GM21619 (cell line): ENCODE measurements at regions not wholly inside any gene's neighbourhood (a gene's known extent, or its start where the extent isn't known, plus 50 kb on each side); places are given as distances from the start of the nearest gene placed in this dataset.
"Not testable (repeated sequence)": the region's sequence is repeated elsewhere in the genome, so short reads cannot be mapped to it uniquely, and the experiment has no call there.

Experiments used
- ATAC-seq: cut with Tn5 transposase; IDR thresholded peaks from one replicate; pipeline ENCODE4 v1.9.1; 2021; ENCODE audit not compliant: unreplicated experiment

DNA sequence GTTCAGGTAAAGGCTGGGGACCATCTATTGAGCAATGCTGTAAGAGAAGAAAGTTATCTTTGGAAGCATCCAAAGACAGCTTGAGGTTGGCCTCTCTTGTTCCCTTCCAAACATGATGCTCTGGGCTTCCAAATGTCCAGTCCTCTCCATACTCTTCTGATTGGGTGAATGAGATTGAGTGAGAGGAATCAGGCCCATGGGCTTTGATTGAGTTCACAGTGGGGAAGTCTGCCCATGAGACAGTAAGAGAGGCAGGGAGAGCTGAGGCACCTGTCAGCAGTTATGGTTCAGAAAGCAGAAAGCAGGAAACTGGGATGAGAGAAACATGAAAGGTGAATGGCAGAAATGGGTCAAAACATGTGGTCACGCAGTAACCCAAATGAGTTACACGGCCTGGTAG, 1006.9 kb downstream of the VRK1 start:
- no peak for ATAC-seq

DNA sequence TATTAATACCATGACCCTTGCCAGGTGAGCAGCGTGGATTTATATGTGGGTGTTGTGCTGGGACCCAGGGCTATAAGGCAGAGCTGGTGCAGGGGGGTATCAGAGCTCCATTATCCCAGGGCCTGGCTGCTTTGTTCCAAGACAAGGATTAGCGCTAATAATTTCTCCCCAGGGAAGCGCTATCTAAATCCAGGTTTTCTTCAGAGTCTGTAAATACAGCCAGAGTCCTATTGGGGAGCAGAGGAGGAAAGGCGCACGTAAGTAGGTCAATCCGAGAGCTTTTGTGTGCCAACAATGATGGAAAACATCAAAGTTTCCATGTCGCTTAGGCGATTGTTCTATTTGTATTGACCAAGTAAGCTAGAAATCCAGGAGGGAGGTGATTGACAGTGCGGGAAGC, 1009.7 kb downstream of the VRK1 start:
- no peak for ATAC-seq

DNA sequence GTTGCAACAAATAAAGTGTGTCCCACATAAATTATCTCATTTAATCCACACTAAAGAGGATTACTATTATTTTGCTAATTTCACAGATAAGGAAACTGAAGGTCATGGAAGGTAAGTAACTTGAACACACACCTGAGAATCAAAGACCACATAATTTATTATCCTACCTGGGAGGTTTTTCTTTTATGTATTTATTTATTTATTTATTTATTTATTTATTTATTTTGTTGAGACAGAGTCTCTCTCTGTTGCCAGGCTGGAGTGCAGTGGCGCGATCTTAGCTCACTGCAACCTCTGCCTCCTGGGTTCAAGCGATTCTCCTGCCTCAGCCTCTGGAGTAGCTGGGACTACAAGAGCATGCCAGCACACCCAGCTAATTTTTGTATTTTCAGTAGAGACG, 1011.4 kb downstream of the VRK1 start:
- not testable (repeated sequence) for ATAC-seq

DNA sequence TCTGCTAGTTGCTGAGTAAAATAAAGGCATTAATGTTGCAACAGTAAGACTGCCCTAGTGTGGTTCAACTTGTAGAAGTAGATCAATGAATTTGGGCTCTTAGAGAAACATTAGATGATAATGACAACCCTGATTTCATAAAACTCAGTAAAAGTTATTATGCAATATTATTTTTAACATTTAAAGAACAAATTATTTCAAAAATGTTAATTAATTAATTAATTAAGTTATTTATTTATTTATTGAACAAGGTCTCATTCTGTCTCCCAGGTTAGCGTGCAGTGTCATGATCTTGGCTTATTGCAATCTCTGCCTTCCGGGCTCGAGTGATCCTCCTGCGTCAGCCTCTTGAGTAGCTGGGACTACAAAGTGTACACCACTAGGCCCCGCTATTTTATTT, 1016.4 kb downstream of the VRK1 start:
- no peak for ATAC-seq

DNA sequence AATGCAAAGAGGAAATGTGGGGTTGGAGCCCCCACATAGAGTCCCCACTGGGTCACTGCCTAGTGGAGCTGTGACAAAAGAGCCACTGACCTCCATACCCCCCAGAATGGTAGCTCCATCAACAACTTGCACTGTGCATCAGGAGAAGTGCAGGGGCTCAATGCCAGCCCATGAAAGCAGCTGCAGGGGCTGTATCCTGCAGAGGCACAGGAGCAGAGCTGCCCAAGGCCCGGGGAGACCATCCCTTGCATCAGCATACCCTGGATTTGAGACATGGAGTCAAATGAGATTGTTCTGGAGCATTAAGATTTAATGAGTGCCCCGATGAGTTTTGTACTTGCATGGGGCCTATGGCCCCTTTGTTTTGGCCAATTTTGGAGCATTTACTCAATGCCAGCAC, 1023.6 kb downstream of the VRK1 start:
- no peak for ATAC-seq

DNA sequence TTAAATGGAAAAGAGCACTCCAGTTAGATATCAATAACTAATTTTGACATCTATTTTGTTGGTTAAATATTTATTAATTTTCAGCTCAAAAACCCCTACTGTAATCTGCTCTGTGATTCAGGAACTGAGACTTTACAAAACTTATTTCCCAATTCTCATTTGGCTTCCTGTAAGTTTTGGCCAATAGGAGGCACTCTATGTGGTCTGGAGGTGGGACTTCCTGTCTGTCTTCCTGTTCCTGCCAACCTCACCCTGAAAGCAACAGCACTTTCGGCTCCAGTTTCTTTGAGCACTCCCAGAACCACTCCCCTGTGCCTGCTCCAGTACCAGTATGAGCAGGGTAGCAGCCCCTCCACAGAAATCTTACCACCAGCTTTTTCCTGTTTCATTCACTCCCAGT, 1027.0 kb downstream of the VRK1 start:
- no peak for ATAC-seq

DNA sequence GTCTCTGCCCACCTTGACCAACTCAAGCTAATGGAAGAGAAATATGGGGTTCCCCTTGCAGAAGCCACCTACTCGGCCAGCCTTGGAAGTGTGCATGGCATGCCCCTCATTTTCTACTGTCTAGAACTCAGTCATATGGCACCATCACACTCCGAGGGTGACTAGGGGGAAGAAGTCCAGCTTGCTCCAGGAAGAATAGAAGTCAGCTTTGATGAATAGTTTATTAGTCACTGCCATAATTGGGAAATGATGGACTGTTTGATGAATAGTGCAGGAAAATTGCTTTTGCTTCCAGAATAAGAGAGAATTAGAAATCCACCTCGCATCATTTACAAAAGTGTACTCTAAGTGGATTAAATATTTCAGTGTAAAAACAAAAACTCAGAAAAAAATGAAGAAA, 1030.6 kb downstream of the VRK1 start:
- no peak for ATAC-seq

DNA sequence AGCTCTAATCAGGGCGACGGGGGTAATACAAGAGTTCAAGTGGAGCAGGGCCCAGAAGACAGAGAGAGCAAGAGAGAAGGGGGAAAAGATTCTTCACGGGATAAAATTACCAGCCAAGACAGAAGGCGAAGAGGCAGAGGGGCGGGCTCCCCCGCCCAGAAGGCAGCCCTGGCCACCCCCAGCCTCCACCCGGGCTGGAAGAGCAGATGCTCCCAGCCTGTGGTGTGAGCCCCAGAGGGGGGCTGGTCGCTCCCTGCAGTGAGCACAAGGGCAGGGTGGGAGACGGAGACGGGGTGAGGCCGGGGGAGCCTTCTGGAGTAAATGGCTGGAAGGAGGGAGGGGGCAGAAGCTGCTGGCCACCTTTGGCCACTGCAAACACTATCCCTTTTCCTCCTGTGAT, 1035.6 kb downstream of the VRK1 start:
- no peak for ATAC-seq

DNA sequence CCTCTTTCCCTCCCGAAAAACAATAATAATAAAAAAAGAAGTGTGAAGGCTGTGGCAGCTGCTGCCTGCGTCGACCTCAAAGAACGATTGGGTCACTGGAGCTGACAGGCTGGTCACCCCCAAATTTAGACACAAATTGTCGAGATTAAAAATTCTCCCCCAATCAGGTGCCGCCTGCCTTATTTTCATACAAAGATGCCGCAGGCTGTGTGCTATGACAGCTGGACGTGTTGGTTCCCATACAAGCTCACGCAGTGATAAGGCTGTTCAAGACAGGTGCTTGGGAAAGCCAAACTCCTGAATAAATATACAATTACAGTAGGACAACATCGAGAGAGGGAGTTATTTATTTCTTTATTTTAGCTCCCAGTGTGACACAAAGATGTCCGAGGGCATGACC, 1041.8 kb downstream of the VRK1 start:
- ATAC-seq: no peak

DNA sequence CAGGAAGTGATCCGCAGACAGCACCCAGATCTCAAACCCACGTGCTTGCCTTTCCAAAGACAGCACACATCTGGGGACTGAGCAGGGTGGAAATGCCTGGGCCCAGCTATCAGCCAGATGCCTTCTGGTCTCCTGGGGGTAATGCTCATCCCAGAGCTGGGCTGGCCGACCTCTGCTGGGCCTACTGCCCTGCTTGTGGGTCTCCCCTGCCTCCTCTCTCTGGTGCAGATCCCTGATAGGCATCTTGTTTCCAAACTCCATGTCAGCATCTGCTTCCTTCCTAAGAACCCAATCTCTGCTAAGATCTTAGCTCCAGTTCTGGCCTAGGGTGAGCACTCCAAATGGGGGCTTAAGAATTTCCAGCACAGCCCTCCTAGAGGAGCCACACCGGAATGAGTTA, 1043.0 kb downstream of the VRK1 start:
- ATAC-seq: no peak

DNA sequence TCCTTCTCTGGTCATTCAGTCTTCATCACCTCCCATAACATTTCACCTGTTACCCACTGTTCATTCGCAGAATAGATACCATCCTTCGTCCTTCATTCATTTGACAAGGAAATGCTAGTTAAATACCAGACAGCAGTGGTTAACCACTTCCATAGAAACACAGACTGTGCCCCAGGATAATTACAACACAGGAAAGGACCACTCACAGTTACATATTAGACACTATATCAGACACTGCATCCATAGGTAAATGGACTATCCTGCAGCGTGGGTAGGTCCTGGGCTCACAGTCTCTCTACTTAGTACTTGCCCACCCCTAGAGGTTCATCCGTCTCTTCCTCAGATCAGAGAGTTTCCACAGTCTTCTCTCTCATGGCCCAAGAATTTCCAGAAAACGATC, 1044.6 kb downstream of the VRK1 start:
- no peak for ATAC-seq

DNA sequence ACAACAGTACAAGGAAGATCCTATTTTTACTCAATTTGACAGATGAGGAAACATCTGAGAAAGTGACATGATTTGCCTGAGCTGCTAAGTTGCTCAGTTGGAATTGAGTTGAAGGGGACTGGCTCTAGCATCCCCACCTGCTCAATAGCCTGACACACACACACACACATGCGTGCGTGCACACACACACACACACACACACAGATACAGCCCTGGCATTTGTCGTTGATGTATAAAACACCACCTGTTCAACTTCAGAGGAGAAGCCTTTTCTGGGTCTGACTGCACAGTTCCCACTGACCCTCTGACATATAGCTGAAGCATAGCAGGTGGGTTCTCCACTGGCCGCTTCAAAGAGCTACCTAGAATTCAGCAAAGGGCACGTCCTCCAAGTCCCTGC, 1045.9 kb downstream of the VRK1 start:
- no peak for ATAC-seq

DNA sequence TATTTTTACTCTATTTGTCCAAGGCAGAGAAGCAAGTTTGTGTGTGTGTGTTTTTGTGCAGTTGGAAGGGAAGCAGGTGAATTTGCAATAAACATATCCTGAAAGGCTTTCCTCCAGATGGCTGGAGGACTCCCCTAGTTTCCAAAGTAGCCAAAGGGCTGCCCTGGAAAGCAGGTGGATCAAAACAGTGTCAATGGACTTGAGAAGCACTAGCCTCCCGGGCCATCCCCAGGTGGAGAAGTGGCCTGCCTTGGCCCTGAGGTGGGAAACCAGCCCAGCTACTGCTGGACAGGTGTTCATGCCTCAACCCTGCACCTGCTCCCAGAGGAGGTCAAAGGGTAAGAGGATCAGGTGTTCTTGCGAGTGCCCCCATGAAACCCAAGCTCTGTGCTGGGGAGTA, 1046.9 kb downstream of the VRK1 start:
- no peak for ATAC-seq

DNA sequence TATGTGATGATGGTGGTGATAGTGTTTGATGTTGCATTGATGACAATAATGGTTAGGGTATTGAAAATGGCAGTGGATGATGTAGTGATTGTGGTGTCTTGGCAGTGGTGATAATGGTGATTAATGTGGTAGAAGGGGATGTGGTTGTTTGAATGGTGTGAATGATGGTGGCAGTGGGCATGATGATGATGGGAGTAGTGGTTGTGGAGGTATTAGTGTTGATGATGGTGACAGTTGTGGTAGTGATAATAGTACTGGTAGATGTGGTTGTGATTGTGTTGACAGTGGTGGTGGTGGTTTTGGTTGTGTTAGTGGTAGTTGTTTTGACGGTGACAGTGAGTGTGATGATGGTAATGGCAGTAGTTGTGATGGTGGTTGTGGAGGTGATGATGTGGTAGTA, 1049.0 kb downstream of the VRK1 start:
- no peak for ATAC-seq

DNA sequence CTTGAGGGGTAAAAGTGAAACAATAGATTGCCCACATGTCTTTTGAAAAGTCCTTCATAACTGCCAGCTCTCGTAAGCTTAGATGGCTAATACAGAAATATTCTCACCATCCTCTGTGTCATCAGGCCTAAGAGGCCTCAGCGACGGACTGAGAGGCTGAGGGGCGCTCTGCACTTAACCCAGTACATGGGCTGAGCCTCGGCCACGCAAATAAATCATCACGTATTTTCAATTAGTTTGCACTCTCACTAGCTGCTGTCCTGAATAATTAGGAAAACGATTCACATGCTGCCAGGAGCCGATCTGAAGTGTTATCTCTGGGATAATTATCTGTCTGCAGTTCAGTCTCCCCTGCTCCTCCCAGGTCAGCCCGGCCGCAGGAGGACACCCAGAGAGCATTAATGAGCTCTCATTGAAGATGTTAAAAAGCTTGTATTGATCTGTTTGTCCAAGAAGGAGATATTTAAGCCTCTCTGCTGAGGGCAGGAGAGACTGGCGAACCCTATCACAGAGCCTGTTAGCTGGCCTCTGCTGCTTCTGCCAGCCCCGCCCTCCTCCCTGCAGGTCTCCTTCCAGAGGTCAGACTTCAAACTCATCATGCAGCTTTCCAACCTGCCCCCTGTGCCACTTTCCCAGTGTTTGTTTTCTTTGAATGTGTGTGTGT, 1051.3 kb downstream of the VRK1 start:
- ATAC-seq: no peak

DNA sequence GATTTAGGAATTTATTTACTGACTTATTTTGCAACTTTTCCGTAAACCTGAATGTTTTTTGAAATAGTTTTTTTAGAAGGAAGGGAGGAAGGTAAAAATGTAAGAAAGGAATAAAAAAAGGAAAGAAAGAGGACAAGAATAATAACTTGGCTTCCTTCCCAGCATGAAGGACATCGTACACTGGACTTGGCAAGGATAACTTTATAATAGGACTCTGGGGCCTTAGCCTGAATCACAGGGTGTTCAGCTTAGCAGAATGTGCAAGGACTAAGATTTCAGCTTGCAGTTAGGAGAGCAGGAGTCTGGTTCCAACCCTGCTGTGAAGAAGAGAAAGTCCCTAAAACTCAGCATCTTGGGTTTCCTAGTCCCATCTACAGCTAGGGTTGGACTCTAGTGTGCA, 1053.3 kb downstream of the VRK1 start:
- ATAC-seq: no peak

DNA sequence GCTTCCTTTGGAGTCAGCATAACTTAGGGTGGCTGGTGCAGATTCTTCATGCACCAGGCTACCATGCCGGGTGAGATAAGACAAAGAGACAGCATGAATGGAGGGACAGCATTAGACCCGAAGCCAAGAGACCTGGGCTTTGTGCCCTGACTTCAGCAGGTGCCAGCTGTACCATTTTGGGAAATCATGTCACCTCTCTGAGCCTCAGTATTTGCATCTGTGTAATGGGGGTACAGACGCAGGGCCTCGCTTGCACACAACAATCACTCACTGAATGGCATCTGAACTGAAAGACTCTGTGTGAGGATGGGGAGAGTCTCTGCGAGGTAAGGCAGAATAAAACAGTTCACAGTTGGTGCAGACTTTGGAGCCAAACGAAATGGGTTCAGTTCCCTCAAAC, 1053.7 kb downstream of the VRK1 start:
- ATAC-seq: no peak

DNA sequence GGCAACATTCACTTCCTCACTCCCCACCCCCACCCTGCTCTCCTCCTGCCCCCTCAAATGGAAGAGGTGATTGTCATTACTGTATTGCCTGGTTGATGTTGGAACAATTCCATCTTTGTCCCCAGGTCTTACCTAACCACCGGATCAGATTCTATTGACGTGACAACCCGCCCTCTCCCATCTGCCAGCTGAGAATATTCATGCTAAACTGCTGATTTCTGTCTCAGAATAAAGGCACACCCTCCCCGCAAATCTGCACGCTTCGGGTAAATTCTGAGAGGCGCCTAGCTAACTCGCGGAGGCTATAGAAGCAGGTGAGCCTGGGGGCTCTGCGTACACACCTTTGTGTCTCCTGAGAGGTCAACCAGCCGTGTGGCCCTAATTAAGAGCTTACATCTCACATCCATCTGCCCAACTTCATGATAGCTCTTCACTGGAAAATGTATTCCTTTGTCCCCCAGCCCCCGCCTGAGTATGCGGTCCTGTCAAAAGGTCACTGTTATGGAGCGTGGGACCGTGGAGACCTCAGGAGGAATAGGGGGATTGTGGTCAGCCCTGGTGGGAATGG, 1054.3 kb downstream of the VRK1 start:
- no peak for ATAC-seq

DNA sequence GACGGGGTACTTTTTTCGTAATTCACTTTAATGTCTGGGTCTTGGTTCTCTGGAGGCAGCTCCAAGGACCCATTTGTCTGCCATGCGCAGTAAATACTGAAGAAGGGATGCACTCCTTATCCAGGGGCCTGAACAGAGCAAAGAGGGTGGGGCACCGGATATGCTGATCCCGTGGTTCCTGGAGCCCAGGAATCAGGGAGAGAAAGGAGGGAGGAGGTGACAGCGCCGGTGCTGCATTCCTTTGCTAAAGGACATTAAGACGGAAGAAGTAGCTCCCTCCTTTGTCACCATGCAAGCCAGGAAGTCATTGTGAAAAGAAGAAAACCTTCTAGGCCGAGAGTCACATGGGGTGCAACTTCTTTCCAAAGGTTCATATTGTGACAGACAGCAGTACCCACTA, 1057.7 kb downstream of the VRK1 start:
- no peak for ATAC-seq

DNA sequence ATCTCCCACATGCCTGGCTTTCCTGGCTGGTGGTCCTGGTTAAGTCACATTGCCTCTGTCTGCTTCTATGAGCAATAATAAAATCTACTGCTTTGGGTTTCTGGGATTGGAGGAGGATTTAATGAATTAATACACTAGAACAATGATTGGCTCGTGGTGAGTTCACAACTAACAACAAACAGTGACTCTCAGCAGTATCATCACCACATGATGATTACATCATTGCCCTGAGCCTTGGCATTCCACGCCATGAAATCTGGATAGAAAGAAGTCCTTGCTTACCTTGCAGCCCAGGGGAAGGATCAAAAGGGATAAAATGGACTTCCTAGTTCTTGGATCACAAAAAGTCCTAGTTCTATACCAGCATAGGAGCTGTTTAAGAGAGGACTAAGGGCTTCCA, 1069.0 kb downstream of the VRK1 start:
- ATAC-seq: no peak

DNA sequence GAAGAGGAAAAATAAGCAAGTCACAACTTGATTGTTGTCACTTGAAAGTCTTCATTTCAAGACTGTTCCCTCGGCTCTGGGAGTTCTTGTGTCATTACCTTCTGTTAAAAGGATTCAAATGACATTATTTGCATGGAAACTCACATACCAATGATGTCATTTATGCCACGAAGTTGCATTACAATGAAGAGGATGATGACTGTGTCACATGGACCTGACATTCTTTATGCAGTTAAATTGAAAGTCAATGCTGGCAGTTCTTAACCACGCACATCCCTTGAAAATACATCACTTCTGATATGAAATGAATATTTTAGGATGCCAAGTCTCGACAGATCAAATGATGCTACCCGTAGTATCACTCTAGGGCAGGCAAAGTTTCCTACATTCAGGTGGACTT, 1069.5 kb downstream of the VRK1 start:
- no peak for ATAC-seq

DNA sequence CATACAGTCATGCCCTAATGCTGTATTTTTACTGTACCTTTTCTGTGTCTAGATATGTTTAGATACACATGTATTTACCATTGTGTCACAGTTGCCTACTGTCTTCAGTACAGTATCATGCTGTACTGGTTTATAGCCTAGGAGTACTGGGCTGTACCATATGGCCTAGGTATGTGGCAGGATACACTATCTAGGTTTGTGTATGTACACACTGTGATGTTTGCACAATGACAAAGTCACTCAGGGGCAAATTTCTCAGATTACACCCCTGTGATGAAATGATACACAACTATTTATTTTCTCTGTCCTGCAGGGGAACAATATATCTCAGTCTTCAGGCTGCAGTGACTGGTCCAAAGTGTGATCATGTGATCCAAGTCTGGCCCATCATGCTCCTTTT, 1076.1 kb downstream of the VRK1 start:
- ATAC-seq: no peak

DNA sequence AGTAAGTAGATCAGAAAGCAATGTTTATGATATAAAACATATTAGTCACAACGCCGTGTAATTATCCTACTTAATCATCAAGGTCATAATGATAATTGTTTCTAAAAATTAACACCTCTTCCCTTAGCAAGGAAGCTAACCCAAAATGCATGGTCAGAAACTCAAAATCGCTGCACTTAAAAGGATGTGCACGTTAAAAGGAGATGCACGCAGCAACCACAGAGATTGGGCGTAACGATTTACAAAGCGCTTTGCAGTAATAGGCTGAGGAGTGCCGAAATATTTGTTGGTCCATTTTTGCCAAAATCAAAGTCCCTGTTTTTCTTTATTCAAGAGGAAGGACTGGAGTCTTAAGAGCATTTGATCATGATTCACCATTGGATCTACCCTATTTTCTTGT, 1077.2 kb downstream of the VRK1 start:
- no peak for ATAC-seq
